Endodermal cell (in vitro differentiated cells): ENCODE measurements at regions not wholly inside any gene's neighbourhood (a gene's known extent, or its start where the extent isn't known, plus 50 kb on each side); places are given as distances from the start of the nearest gene placed in this dataset.

Experiments used
- DNase-seq: peaks from one replicate; pipeline ENCODE4 v3.0.0-alpha.2; 2017
- H3K27ac ChIP-seq: 2 replicates; pipeline ENCODE4 v1.5.1; 2013; ENCODE audit warnings: mild to moderate bottlenecking, low read depth, low read length, moderate library complexity
- H3K27me3 ChIP-seq: 2 replicates; pipeline ENCODE4 v1.6.1; 2013; ENCODE audit warnings: mild to moderate bottlenecking, low read length, moderate library complexity; ENCODE audit not compliant: insufficient read depth, control insufficient read depth, poor library complexity, severe bottlenecking
- H3K36me3 ChIP-seq: 2 replicates; pipeline ENCODE4 v1.7.0; 2013; ENCODE audit warnings: mild to moderate bottlenecking, low read length, moderate library complexity; ENCODE audit not compliant: control insufficient read depth, insufficient read depth
- H3K4me1 ChIP-seq: one replicate; pipeline ENCODE4 v1.7.0; 2013; ENCODE audit warnings: low read length; ENCODE audit not compliant: control insufficient read depth, insufficient read depth
- H3K4me3 ChIP-seq: 2 replicates; pipeline ENCODE4 v1.5.1; 2013; ENCODE audit warnings: mild to moderate bottlenecking, low read length, moderate library complexity
- H3K9ac ChIP-seq: 2 replicates; pipeline ENCODE4 v1.6.1; 2013; ENCODE audit warnings: mild to moderate bottlenecking, low read length, moderate library complexity; ENCODE audit not compliant: poor library complexity, severe bottlenecking; ENCODE audit errors: extremely low read depth
- H3K9me3 ChIP-seq: 2 replicates; pipeline ENCODE4 v1.6.1; 2013; ENCODE audit warnings: mild to moderate bottlenecking, low read length, moderate library complexity; ENCODE audit not compliant: control insufficient read depth
- H3K27ac Mint-ChIP-seq: 2 replicates; pipeline ENCODE4 v1.8.0; 2020; ENCODE audit warnings: mixed read lengths
- H3K27me3 Mint-ChIP-seq: 2 replicates; pipeline ENCODE4 v1.8.0; 2021; ENCODE audit warnings: mild to moderate bottlenecking, mixed read lengths; ENCODE audit not compliant: insufficient read depth
- H3K36me3 Mint-ChIP-seq: 2 replicates; pipeline ENCODE4 v1.8.0; 2020; ENCODE audit warnings: low read depth, mixed read lengths
- H3K4me1 Mint-ChIP-seq: 2 replicates; pipeline ENCODE4 v1.8.0; 2020; ENCODE audit warnings: mixed read lengths
- H3K4me3 Mint-ChIP-seq: 2 replicates; pipeline ENCODE4 v1.8.0; 2020; ENCODE audit warnings: mild to moderate bottlenecking, moderate library complexity, mixed read lengths
- H3K9me3 Mint-ChIP-seq: 2 replicates; pipeline ENCODE4 v1.8.0; 2020; ENCODE audit warnings: mild to moderate bottlenecking, mixed read lengths
- CTCF ChIP-seq: fragments of 200-600 bp; sonication (generic); conservative IDR thresholded peaks from 2 replicates; pipeline ENCODE4 v1.5.0; 2021; ENCODE audit warnings: antibody characterized with exemption, mild to moderate bottlenecking
- WGBS, 2 experiments: methylation state at CpG; one replicate each; pipeline versions ENCODE4 v1.1.5 to v1.1.7; 2013; ENCODE audit warnings: missing lambda C conversion rate in 2 of 2, mixed read lengths in 1 of 2; ENCODE audit not compliant: insufficient coverage in 1 of 2, insufficient read length in 1 of 2; 5-methylcytosine and 5-hydroxymethylcytosine counted together

GRCh38 chr2:143946436-143947391 lies 573.2 kb downstream of the ZEB2 start:
- peaks cover 6% of the 10 kb centered on the region for H3K4me1 Mint-ChIP-seq
- H3K27me3 Mint-ChIP-seq, result no peaks in the 10 kb centered on the region
- H3K27me3 ChIP-seq, result no peaks in the 10 kb centered on the region
- no peak overlapping the region for H3K9ac ChIP-seq
- no peaks in the 10 kb centered on the region for H3K4me1 ChIP-seq
- H3K4me3 ChIP-seq, result no peak overlapping the region
- H3K4me3 Mint-ChIP-seq, result no peak overlapping the region
- no peaks in the 10 kb centered on the region for H3K9me3 ChIP-seq
- no peak overlapping the region for H3K27ac ChIP-seq
- H3K36me3 ChIP-seq, result no peaks in the 10 kb centered on the region
- DNase-seq, result no peak
- H3K9me3 Mint-ChIP-seq, result no peaks in the 10 kb centered on the region
- TF ChIP-seq CTCF, result no peak
- H3K36me3 Mint-ChIP-seq, result peaks cover 5% of the 10 kb centered on the region
- 91 to 92% methylated on average over 13 to 18 of the region's 18 CpGs for WGBS, 2 experiments
- H3K27ac Mint-ChIP-seq, result no peak overlapping the region

GRCh38 chr2:143942486-143942885 lies 577.4 kb downstream of the ZEB2 start:
- Mint-ChIP-seq H3K9me3 (no peaks in the 10 kb centered on the region), H3K4me1 (peaks cover 30% of the 10 kb centered on the region), H3K27ac (no peak overlapping the region), H3K36me3 (peaks cover 5% of the 10 kb centered on the region), H3K27me3 (peaks cover 4% of the 10 kb centered on the region), H3K4me3 (no peak overlapping the region)
- no peak for TF ChIP-seq CTCF
- Histone ChIP-seq H3K27ac (no peak overlapping the region), H3K9me3 (no peaks in the 10 kb centered on the region), H3K9ac (no peak overlapping the region), H3K4me3 (no peak overlapping the region), H3K36me3 (no peaks in the 10 kb centered on the region), H3K27me3 (no peaks in the 10 kb centered on the region), H3K4me1 (peaks cover 16% of the 10 kb centered on the region)
- no peak for DNase-seq

- H3K9ac ChIP-seq, result no peak overlapping the region
- Mint-ChIP-seq H3K9me3 (no peaks in the 10 kb centered on the region), H3K27ac (no peak overlapping the region), H3K4me1 (peaks cover 38% of the 10 kb centered on the region), H3K27me3 (peaks cover 13% of the 10 kb centered on the region), H3K4me3 (no peak overlapping the region), H3K36me3 (peaks cover 5% of the 10 kb centered on the region)
- peaks cover 16% of the 10 kb centered on the region for H3K4me1 ChIP-seq
- WGBS, 2 experiments, result 86 to 96% methylated on average over 1 to 3 of the region's 3 CpGs
- H3K27ac ChIP-seq, result no peak overlapping the region
- TF ChIP-seq CTCF, result no peak
- H3K36me3 ChIP-seq, result no peaks in the 10 kb centered on the region
- peaks cover 6% of the 10 kb centered on the region for H3K27me3 ChIP-seq
- H3K9me3 ChIP-seq, result no peaks in the 10 kb centered on the region
- no peak overlapping the region for H3K4me3 ChIP-seq
- DNase-seq, result no peak
These were observed 579.2 kb downstream of the ZEB2 start for GRCh38 chr2:143940720-143941119.
